ENCODE measurements at regions not wholly inside any gene's neighbourhood (a gene's known extent, or its start where the extent isn't known, plus 50 kb on each side); places are given as distances from the start of the nearest gene placed in this dataset.
A peak's percentile ranks its signal among the peaks of the same experiment; 100 is the strongest.
"Not testable (repeated sequence)": the region's sequence is repeated elsewhere in the genome, so short reads cannot be mapped to it uniquely, and the experiment has no call there.

DNA sequence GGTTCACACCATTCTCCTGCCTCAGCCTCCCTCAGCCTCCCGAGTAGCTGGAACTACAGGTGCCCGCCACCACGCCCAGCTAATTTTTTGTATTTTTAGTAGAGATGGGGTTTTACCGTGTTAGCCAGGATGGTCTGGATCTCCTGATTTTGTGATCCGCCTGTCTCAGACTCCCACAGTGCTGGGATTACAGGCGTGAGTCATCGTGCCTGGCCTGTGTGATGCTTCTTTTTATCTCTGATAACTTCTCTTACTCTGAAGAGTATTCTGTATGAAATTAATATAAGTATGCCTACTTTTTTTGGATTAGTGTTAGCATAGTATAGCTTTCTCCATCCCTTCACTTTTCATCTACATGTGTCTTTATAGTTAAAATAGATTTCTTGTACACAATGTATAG lies 180.8 kb upstream of the GALNT15 start:
- not testable (repeated sequence) for DNase-seq

DNA sequence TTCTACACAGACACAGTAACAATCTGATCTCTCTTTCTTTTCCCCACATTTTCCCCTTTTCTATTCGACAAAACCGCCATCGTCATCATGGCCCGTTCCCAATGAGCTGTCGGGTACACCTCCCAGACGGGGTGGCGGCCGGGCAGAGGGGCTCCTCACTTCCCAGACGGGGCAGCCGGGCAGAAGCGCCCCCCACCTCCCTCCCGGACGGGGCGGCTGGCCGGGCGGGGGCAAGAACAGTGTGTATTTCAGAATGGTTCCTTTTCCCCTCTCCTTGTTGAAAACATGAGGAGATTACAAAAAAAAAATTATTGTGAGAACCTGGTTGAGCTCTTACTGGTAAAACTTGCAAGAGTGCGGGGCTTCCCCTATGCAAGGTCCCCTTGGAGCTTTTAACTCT lies 178.0 kb upstream of the GALNT15 start:
- not testable (repeated sequence) for DNase-seq

DNA sequence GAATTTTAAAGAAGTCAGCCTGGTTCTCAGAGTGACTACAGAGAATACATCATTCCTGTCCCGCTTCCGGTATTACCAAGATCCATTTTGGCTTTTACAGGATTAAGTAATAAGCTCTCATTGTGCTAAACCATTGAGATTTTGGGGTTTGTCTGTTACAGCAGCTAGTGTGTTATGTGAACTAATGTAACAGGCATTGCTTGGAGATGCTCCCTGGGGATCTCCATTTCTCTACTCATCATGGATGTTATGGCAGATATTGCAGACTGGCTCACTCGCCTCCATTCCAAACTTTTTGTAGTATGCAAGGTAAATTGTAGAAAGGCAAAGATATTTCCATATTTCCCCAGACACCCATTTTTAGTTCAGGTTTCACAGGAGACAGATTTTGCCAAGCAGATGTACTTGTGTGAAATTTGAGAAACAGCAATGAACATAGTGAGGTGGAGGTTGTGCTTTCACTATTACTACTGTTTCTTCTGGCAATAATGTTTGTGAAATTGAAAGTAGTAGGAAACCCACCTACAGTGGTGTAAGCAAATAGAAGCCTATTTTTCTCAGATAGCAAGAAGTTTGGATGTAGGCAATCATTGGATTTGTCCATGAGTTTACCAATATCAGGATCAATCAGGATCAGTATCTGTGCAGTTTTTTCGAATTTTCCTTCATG lies 177.1 kb upstream of the GALNT15 start:
- DNase-seq, result no peak

DNA sequence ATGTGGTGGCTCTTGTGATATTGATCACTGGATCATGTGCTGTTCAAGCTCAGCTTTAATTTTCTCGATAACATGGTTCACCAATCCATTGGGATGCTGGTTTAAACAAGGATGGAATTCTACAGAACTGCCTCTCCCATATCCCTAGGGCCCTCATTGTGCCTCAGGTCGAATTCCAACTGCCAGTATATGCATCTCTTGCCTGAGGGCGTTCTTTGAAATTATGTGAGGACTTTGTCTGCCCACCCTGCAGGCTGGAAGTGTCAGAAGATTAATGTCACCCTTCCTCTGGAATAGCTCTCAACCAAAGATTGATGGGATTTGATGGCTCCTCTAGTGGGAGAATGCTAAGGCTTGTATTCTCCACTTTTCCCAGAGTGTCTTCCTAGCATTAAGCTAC lies 175.6 kb upstream of the GALNT15 start:
- DNase-seq, result no peak

DNA sequence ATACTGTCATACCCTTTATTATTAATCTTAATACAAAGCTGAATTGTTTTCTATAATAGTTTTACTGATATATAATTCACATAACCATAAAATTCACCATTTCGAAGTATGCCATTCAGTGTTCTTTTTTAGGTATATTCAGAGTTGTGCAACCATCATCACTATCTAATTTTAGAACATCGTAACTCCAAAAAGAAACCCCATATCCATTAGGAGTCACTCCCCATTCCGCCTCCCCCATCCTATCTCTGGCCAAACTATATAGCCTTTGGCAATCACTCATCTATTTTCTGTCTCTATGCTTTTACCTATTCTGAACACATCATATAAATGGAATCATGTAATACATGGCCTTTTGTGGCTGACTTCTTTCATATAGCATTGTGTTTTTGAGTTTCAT lies 169.7 kb upstream of the GALNT15 start:
- DNase-seq, result no peak

DNA sequence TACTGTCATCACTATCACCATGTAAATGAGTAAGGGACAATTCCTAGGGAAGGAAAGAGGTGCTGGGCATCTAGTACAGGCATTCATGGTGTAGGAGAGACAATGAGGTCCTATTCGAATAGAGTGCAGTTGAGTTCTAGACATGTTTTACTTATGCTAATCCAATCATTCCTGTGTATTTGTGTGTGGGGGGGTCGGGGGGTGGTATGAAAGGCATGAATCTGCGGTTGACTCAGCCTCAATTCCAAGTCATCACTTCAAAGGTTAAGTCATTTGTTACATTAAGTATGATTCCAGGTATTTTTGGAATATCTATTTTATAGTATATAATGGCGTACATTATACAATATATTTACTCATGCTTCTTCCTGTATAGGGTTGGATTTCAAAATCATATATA lies 163.1 kb upstream of the GALNT15 start:
- no peak for DNase-seq

DNA sequence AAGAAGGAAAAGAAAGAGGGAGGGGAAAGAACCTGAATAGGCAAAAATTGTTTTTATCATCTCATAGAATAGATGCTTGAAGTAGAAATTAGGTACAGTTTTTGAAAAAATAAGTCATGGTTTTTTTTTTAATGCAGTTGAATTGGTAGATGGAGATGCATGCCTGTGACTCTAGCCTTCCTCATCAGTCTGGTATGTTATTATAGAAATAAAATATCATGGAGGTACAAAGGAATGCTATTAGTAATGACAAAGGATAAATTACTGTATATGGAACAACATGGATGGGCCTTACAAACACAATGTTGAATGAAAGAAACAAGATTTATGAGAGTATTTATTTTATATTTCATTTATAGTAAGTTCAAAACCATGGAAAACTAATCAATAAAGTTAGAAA lies 162.4 kb upstream of the GALNT15 start:
- DNase-seq, result peak; percentile 66

DNA sequence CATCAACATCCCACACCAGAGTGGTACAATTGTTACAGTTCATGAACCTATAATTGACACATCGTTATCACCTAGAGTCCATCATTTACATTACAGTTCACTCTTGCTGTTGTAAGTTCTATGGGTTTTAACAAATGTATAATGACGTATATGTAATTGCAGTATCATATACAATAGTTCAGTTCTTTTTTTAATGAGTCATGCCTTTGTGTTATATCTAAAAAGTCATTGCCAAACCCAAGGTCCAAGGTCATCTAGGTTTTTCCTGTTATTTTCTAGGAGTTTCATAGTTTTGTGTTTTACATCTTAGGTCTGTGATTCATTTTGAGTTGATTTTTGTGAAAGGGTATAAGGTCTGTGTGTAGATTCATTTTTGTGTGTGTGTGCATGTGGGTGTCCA lies 160.9 kb upstream of the GALNT15 start:
- DNase-seq, result no peak

DNA sequence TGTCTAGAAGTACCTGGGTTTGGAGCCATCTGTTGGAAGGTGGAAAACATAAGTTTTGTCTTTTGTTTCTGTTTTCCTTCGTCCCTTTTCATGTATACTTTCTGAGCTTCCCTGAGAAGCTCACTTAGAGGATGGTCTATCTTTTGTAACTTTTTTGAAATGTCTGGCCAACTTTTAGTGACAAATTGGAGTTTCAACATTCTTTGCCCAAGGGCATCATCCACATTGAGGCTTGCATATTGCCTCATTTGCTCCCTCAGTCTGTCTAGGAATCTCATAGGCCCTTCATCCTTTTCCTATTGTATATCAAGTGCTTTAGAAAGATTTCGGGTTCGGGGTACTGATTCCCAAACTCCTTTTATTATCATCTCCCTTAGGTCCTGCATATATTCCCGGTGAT lies 152.7 kb upstream of the GALNT15 start:
- not testable (repeated sequence) for DNase-seq

DNA sequence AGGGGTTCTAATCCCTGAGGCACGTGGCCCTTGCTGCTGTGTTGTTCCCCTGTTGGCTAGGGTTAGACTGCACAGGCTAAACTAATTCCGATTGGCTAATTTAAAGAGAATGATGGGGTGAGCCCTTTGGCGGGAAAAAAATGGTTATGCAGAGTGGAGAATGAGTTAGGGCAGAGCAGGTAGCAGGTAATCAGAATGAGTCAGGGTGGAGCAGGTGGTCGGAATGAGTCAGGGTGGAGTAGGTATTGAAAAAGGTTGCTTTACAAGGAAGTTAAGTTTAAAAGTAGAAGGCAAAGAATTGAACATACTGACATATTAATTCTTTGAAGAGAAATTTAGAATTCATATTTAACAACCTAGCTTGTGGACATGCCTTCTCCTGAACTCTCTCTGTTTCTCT lies 150.6 kb upstream of the GALNT15 start:
- DNase-seq, result not testable (repeated sequence)

DNA sequence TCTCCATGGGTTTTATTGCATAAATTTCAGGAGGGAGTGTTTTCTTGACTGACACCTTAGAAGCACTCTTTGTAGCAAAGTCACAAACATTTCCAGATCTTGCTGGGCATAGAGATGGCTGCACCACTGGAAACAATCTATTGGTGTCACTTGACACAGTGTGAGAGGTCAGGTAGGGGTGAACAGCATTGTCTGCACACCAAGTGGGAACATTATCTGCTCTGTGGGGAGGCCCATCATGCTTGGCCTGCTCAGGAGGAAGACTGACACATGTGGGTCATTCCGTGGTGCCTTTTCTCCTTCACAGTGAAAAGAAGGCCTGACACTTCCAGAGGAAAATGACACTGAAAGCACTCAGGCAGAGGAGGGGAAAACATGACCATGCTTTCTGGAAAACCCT lies 149.9 kb upstream of the GALNT15 start:
- DNase-seq, result no peak

DNA sequence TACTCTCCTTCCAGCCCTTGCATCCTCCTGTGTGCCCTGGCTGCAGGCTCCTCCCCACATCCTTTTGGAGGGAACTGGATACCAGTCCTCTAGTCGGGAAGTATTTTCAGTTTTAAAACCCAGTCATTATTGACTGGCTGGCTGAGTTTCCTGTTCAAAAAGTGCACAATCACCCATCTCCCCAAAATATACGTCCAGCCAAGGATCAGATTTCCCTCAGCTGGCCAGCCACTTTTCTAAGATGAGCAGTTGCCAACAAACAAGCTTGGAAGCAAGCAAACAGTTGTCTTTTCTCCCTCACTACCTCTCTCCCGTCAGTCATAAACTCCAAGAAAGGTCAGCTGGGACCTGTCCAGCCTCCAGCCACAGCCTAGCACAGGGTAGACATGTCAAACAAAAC lies 147.7 kb upstream of the GALNT15 start:
- no peak for DNase-seq

DNA sequence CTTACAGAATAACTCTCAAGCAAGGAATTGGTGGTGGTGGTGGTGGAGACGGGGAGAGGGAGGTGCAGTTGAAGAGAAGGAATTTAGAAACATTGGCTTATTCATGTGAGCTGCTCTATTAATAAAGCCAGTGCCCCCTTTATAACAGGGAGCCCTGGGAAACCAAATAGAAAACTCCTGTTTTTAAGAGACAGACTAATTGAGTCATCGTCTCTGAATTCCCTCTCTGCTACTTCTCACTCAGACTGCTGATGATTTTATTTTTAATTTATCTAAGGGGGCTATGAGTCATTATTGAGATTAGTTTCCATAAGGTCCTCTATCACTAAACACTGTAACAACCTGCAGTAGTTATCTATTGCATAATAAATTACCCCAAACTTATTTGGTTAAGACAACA lies 145.9 kb upstream of the GALNT15 start:
- DNase-seq, result peak; percentile 84

DNA sequence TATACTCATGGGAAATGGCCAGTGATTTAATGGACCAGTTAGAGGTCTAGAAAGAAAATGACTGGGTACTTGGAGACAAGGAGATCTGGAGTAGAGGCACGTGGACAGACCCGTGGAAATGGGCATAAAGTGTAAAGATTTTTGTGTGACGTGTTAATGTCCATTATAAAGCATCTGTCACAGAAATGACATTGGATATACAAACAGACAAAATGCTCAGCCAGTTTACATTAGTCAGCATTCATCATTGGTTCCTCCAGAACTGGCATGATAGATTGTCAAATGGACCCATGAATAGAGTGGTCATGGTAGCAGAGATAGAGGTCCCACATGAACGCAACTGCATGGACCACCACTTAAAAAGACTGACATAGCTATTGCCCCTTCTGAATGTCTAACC lies 144.1 kb upstream of the GALNT15 start:
- no peak for DNase-seq

DNA sequence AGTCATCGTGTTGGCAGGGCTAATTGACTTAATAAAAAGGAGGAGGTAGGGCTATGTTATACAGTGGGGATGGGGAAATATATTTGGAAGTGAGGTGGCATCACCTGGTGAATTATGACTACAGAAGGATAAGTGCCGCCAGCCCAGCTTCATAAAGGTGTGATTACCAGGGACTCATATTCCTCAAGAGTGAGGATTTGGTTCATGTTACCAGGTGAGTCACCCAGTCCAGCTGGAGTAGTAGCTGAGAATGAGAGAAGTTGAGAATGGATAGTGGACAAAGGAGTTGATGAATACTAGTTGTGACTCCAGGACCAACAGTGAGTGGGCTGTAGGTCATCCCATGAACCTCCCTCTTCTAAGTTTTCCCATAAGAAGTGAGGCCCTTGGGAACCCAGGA lies 143.0 kb upstream of the GALNT15 start:
- DNase-seq, result no peak

DNA sequence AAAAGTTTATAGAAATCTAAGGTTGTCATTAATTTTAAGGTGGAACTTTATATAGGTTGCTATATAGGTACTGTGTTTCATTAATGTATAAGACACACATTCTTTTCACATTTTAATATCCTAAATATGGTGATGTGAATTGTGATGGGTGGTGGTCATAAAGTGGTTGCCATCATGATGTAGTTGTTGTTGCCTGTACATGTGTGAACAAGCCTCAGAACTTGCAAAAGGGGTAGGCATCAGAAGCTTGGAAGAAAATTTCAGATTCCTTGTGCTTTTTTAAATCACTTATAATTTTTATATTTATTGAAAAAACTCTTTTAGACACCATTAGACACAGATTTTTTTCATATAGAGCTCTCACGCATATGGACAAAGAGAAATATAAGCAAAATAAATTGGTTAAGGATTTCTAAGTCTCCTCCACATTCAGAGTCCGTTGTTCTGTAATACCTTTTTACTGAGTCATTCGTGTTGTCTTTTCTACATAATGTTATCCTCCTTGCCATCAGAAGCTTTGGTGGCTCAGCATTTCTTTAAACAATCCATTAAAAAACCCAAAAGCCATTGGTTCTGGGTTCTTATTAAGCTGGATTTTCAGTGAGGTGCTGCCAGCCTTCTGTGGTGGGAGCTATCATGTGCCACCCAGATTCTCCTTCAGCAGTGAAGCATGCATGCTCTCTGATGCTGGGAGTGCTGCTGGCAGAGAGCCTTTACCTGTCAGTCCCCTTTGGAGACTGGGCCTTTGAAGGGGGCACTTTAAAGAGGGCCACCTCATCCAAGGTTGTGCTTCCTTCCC lies 140.4 kb upstream of the GALNT15 start:
- peak; percentile 80 for DNase-seq

DNA sequence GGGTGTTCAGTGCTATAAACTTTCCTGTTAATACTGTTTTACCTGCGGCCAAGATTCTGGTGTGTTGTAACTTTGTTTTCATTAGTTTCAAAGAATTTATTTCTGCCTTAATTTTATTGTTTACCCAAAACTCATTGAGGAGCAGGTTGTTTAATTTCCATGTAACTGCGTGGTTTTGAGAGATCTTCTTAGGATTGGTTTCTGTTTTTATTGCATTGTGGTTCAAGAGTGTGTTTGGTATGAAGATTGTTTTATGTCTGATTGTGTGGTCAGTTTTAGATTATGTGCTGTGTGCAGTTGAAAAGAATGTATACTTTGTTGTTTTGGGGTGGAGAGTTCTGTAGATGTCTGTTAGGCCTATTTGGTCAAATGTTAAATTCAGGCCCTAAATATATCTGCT lies 133.5 kb upstream of the GALNT15 start:
- no peak for DNase-seq

DNA sequence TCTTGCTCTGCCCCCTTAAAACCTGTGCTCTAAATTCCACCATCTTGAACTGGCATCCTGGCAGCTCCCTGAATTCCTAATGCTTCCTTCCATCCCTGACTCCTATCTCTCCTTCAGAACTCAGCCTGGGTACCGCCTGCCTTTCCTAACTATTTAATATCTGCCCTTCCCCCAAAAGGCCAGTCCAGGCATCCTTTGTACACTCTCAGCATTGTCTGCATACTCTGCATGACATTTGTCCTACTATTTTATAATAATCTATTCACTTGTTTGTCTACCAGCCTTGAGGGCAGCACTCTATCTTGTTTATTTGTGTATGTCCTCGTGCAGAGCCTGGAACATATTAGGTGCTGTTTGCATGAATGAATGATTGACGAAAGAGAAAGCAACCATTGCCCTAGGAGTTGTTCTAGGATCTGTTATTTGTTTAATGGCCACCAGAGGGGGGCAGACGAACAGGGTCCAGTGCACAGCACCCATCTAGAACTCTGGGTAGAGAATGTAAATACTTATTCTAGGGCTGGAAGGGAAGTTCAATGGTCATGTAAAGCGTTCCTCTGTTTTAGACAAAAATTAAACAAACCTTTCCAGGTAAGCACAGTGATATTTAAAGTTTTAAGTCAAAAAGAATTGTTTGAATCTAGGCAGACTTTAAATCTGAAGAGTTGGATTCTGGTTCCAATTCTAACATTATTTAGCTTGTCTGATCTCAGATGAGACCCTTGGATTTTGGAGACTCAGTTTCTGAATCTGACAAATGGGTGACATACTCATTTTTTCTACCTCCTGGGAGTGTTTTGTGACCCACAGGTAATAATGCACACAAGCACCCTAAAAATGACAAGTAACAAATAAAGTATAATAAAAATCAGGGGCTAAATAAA lies 125.8 kb upstream of the GALNT15 start:
- DNase-seq, result peak; percentile 73

DNA sequence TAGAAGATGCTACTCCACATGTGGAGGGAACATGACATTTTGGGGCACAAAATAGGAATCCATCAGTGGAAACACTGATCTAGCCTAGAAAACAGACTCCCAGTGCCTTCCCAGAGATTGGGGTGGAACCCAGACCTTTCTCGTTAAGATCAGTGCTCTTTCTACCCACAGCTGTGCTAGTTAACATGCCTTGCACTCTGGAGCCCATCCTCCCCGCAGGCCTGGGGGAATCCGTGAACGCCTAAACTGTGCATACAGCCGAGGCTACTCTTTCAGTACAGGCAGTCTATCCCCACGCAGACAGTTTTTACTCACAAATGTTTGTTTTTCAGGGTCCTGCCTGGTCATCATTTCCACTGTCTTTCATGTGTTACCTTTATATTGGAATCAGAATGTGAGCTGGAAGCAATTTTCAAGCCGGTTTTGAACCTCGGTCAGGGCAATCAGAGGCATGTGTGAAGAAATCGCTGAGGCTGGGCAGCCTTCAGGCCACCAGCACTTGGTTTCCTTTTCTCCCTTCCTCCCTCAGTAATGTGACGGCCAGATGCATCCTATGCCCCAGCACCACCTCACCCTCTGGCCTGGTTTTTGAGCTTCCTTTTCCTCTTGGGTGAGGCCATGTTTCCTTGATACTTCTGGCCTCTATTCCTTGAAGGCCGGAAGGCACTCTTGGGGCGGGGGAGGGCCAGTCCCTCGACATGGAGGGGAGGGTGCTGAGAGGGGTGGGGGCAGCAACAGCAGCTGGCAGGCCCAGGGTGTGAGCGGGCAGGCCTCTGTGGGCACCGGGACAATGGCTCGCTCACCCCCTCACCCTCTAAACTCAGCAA lies 123.6 kb upstream of the GALNT15 start:
- DNase-seq, result no peak

DNA sequence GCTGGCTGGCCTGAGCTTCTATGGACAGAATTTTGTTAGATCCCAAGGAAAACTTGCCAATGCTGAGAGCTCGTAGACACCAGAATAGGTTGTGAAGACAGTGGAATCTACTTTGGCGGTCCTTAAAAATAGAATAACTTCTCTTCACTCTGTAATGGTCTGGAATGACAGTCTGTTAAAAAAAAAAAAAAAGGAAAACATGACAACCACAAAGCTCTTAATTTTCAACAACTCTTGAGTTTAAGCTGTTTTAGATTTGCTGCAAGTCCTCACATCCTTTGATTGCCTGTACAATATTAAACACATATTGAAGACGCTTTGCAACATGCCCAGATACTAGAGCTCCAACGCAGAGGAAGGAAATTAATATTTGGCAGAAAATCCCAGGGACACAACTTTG lies 122.8 kb upstream of the GALNT15 start:
- DNase-seq, result no peak

DNA sequence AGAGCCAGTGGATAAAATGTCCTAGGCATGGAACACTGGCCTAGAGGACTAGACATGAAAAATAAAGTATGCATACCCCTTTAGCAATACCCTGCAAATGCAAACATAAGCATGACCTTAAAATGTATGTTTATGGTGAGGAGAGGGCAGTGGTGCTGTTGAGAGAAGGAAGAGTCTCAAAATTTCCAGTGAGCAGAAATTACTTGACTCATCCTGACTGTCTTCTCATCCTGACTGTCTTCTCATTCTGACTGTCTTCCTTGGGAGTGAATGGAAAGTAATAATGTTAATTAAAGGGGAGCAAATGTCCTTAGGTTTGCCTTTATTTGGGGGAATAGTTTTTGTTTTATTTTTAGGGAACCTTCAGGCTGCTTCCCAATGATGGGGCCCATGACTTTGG lies 121.5 kb upstream of the GALNT15 start:
- no peak for DNase-seq

DNA sequence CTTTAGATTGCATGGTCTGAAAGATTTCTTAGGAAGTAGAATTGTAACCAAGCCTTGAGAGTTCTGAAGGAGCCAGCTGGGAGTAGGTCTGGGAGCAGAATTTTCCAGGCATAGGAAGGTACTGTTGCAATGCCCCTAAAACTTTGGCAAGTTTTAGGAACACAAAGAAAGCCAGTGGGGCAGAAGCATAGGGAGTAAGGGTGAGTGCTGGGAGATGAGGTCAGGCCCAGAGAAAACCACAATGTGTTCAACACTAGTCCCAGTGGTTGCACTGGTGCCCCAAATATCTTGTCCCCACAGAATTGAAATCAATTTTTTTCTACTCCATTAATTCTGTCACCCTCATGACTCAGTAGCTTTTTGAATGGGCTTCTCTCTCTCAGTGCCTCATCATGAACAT lies 120.7 kb upstream of the GALNT15 start:
- DNase-seq, result no peak

Data from kidney glomerular epithelial cell (primary cell).